ENCODE measurements at regions not wholly inside any gene's neighbourhood (a gene's known extent, or its start where the extent isn't known, plus 50 kb on each side); places are given as distances from the start of the nearest gene placed in this dataset.

DNA sequence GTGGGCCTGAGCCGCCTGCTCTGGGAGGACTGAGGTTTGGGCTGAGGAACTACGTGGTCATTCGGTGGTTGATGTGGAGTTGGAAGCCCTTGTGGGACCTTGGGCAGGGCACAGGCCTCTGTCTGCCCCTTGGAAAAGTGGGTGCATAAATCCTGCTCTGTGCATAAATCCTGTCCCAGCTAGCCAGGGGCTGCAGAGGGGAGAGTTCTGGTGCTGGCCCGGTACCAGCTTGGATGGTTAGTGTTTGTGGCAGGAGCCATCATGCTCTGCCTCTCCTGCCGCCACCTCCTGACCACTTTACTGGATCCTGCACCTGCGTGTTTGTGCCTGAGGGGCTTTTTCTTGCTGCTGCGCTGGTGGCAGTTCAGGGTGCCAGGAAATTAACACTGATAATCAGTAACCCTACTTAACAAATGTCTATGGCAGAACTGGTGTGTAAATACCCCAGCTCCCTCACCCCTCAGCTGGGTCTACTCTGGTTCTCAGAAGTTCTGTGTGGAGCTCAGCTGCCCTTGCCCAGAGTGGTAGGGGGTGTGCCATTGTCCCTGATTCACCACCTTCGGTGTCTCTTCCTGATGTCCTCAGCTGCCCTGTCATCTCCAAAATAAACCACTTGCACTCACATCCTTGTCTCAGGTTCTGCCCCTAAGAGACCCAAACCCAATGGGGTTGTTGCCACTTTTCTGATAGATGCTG is 156.8 kb downstream of the GLI2 start:
- TF ChIP-seq, protein P1, sequence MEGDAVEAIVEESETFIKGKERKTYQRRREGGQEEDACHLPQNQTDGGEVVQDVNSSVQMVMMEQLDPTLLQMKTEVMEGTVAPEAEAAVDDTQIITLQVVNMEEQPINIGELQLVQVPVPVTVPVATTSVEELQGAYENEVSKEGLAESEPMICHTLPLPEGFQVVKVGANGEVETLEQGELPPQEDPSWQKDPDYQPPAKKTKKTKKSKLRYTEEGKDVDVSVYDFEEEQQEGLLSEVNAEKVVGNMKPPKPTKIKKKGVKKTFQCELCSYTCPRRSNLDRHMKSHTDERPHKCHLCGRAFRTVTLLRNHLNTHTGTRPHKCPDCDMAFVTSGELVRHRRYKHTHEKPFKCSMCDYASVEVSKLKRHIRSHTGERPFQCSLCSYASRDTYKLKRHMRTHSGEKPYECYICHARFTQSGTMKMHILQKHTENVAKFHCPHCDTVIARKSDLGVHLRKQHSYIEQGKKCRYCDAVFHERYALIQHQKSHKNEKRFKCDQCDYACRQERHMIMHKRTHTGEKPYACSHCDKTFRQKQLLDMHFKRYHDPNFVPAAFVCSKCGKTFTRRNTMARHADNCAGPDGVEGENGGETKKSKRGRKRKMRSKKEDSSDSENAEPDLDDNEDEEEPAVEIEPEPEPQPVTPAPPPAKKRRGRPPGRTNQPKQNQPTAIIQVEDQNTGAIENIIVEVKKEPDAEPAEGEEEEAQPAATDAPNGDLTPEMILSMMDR (conservative IDR thresholded peaks at IDR 0.05): no peak
- TF ChIP-seq EZH2 (IDR thresholded peaks at IDR 0.05; ENCODE audit: low read depth): no peak
